ENCODE measurements at regions not wholly inside any gene's neighbourhood (a gene's known extent, or its start where the extent isn't known, plus 50 kb on each side); places are given as distances from the start of the nearest gene placed in this dataset.
"Not testable (repeated sequence)": the region's sequence is repeated elsewhere in the genome, so short reads cannot be mapped to it uniquely, and the experiment has no call there.

DNA sequence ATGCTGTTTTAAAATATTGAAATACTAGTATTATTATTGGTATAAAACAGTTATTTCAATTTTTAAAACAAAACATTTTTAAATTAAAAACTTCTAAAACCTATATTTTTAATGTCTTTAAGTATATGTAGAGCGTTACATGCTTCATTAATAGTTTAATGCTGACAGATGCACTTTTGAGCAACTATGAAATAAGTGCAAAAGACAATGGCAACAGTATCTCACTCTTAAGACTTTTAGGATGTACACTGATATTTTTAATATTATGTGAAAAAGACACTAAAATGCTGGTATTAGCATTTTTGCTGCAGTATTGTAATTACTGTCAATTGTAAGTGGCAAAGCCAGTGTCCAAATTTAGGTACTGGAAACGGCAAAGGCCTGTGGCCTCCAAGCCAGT lies 93.2 kb upstream of the NAA35 start:
- not testable (repeated sequence) for H3K27ac ChIP-seq (ENCODE audit: low read length); H3K9me3 ChIP-seq (ENCODE audit: insufficient read depth, low read depth, low read length); H3K4me3 ChIP-seq (ENCODE audit: low read length); H3K27me3 ChIP-seq (ENCODE audit: insufficient read depth, low read length); H3K4me1 ChIP-seq (ENCODE audit: insufficient read depth, low read length); H3K9ac ChIP-seq (ENCODE audit: low read depth, low read length)
- H3K36me3 ChIP-seq (ENCODE audit: insufficient read depth, low read depth, low read length) = peaks cover 13% of the 10 kb centered on the region; the same call in 1 of the 2 replicates

DNA sequence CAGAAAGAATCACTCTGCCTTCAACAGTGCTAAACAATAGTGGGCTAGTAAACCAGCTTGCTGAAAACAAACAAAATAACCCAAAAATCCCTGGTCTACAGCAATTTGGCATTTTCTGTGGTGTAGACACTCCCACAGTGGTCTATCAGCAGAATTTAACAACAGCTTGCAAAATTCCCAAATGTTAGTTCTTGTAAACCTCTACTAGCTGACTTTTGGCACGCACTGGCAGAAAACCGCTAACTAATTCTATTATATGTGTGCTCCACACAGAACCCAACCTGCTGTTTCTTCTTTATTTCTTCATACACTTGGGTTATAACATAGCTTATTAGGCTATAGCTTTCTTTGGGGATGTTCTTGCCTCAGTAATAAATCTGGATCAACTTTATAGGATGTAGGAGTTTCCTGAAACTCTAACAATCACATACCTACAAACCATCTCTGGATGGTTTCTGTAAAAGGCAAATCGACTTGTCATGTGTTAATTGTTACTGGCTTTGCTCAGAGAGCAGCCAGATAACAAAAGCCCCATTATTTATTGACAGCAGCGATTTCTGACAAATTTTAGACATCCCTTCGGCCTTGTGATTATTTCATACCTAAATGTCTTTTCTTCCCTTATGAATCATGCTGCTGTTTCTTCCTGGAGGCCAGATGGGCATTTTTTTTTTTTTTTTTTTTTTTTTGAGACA lies 82.7 kb upstream of the NAA35 start:
- Histone ChIP-seq H3K27ac (ENCODE audit: low read length) (no peak overlapping the region), H3K9me3 (ENCODE audit: insufficient read depth, low read depth, low read length) (no peaks in the 10 kb centered on the region), H3K4me1 (ENCODE audit: insufficient read depth, low read length) (peaks cover 15% of the 10 kb centered on the region; the same call in 1 of the 2 replicates), H3K36me3 (ENCODE audit: insufficient read depth, low read depth, low read length) (no peaks in the 10 kb centered on the region), H3K27me3 (ENCODE audit: insufficient read depth, low read length) (no peaks in the 10 kb centered on the region), H3K9ac (ENCODE audit: low read depth, low read length) (no peak overlapping the region), H3K4me3 (ENCODE audit: low read length) (no peak overlapping the region)

DNA sequence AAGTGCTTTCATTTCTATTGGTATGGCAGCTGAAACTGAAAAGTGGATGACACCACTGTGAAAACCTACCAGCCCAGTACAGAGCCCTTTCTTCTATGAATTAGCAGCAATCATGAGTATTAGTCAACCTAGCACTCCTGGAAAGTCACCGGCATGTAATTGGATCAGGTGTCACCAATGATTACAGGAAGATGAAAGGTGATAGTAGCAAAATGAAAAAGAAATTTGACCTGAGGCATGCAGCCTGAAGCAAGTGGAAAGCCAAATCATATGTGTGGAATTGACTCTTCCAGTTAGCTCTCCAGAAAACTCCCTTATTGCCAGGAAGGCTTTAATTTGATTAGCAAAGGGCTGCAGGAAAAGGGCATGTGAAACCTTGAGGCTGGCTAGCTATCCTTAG lies 81.2 kb upstream of the NAA35 start:
- Histone ChIP-seq H3K36me3 (ENCODE audit: insufficient read depth, low read depth, low read length) (no peaks in the 10 kb centered on the region), H3K9ac (ENCODE audit: low read depth, low read length) (no peak overlapping the region), H3K4me3 (ENCODE audit: low read length) (no peak overlapping the region), H3K27me3 (ENCODE audit: insufficient read depth, low read length) (no peaks in the 10 kb centered on the region), H3K27ac (ENCODE audit: low read length) (no peak overlapping the region), H3K9me3 (ENCODE audit: insufficient read depth, low read depth, low read length) (no peaks in the 10 kb centered on the region), H3K4me1 (ENCODE audit: insufficient read depth, low read length) (peaks cover 15% of the 10 kb centered on the region; the same call in 1 of the 2 replicates)

DNA sequence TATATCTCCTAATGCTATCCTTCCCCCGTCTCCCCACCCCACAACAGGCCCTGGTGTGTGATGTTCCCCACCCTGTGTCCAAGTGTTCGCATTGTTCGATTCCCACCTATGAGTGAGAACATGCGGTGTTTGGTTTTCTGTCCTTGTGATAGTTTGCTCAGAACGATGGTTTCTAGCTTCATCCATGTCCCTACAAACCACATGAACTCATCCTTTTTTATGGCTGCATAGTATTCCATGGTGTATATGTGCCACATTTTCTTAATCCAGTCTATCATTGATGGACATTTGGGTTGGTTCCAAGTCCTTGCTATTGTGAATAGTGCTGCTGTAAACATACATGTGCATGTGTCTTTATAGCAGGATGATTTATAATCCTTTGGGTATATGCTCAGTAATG lies 79.1 kb upstream of the NAA35 start:
- H3K27me3 ChIP-seq (ENCODE audit: insufficient read depth, low read length); H3K9ac ChIP-seq (ENCODE audit: low read depth, low read length); H3K36me3 ChIP-seq (ENCODE audit: insufficient read depth, low read depth, low read length); H3K4me3 ChIP-seq (ENCODE audit: low read length); H3K9me3 ChIP-seq (ENCODE audit: insufficient read depth, low read depth, low read length); H3K27ac ChIP-seq (ENCODE audit: low read length): not testable (repeated sequence)
- H3K4me1 ChIP-seq (ENCODE audit: insufficient read depth, low read length) = peaks cover 15% of the 10 kb centered on the region; the same call in 1 of the 2 replicates

DNA sequence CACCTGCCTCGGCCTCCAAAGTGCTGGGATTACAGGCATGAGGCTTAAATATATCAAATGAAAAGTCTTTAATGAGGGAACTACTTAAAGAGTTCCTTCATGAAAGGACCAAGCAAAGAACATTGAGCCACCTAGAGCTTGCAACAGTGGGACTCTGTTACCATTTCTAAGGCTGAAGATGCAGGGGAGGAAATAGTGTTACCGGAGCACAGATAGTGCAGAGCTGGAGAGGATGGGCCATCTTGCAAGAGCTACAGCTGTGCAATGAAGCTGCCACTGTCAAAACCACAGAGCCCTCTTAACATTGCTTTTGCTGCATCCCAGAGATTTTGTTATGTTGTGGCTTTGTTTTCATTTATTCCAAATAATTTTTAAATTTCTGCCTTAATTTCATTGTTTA lies 77.1 kb upstream of the NAA35 start:
- Histone ChIP-seq H3K4me1 (ENCODE audit: insufficient read depth, low read length) (peaks cover 15% of the 10 kb centered on the region; the same call in 1 of the 2 replicates), H3K27me3 (ENCODE audit: insufficient read depth, low read length) (no peaks in the 10 kb centered on the region), H3K27ac (ENCODE audit: low read length) (no peak overlapping the region), H3K9ac (ENCODE audit: low read depth, low read length) (no peak overlapping the region), H3K4me3 (ENCODE audit: low read length) (no peak overlapping the region), H3K36me3 (ENCODE audit: insufficient read depth, low read depth, low read length) (no peaks in the 10 kb centered on the region), H3K9me3 (ENCODE audit: insufficient read depth, low read depth, low read length) (no peaks in the 10 kb centered on the region)

DNA sequence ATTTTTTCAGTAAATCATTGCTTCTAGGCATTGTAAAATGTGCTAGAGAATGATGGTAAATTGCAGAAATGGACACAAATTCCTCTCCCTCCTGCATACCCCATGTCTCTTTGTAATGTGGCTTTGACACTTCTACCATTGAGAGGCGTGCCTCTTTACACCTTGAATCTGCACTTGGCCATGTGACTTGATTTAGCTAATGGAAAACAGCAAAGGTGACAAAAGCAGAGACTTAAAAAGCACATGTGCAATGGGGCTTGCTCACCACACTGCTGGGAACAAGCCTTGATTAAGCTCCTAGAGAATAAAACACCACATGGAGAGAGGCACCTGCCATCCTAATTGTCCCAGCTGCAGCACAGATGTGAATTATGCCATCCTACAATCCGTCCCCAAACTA lies 69.9 kb upstream of the NAA35 start:
- H3K27ac ChIP-seq (ENCODE audit: low read length) = no peak overlapping the region
- no peak overlapping the region for H3K4me3 ChIP-seq (ENCODE audit: low read length)
- no peaks in the 10 kb centered on the region for H3K9me3 ChIP-seq (ENCODE audit: insufficient read depth, low read depth, low read length)
- no peaks in the 10 kb centered on the region for H3K27me3 ChIP-seq (ENCODE audit: insufficient read depth, low read length)
- H3K4me1 ChIP-seq (ENCODE audit: insufficient read depth, low read length) = peaks cover 6% of the 10 kb centered on the region; the same call in 1 of the 2 replicates
- no peaks in the 10 kb centered on the region for H3K36me3 ChIP-seq (ENCODE audit: insufficient read depth, low read depth, low read length)
- no peak overlapping the region for H3K9ac ChIP-seq (ENCODE audit: low read depth, low read length)

DNA sequence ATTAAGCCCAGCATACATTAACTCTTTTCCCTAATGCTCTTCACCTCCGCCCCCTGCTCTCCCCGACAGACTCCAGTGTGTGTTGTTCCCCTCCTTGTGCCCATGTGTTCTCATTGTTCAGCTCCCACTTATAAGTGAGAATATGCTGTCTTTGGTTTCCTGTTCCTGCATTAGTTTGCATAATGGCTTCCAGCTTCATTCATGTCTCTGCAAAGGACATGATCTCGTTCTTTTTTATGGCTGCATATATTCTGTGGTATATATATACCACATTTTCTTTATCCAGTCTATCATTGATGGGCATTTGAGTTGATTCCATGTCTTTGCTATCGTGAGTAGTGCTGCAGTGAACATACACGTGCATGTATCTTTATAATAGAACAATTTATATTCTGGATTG lies 69.3 kb upstream of the NAA35 start:
- not testable (repeated sequence) for H3K9me3 ChIP-seq (ENCODE audit: insufficient read depth, low read depth, low read length); H3K27me3 ChIP-seq (ENCODE audit: insufficient read depth, low read length); H3K4me3 ChIP-seq (ENCODE audit: low read length); H3K4me1 ChIP-seq (ENCODE audit: insufficient read depth, low read length); H3K27ac ChIP-seq (ENCODE audit: low read length); H3K9ac ChIP-seq (ENCODE audit: low read depth, low read length); H3K36me3 ChIP-seq (ENCODE audit: insufficient read depth, low read depth, low read length)

DNA sequence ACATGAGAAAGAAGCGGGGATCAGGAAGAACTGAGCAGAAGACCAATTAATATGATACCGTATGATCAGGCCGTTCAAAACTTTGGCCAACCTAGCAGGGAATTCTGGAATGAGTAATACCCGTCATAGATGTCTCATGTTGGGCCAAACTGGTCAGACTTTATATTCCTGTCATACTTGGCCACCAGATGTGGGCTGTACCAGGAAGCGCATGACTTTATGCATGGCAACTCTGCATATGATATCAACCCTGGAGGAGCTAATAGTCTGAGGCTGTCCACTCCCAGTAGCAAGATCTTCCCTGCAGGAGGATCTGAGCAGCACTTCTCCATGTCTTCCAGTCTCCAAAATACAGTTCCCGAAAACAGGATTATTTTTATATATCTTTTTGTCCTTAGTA lies 68.5 kb upstream of the NAA35 start:
- Histone ChIP-seq H3K36me3 (ENCODE audit: insufficient read depth, low read depth, low read length) (no peaks in the 10 kb centered on the region), H3K4me1 (ENCODE audit: insufficient read depth, low read length) (peaks cover 6% of the 10 kb centered on the region; the same call in 1 of the 2 replicates), H3K27me3 (ENCODE audit: insufficient read depth, low read length) (no peaks in the 10 kb centered on the region)

DNA sequence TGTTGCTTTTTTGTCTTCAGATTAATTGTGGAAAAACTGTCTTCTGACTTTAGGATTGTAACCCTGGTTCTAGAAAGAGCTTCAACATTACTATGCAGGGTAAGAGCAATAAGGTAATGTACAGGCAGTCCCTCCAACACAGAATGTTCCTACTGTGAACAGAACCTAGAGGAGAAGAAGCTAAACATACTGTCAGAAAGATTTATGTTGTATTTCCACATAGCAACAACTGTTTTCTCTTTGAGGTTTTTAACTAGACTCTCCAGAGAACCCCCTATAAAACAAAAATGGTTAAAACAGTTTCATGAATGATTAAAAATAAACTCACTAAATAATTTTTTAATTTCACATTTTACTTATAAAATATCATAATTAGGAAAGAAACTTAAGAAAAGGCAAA lies 64.3 kb upstream of the NAA35 start:
- H3K36me3 ChIP-seq (ENCODE audit: insufficient read depth, low read depth, low read length) = no peaks in the 10 kb centered on the region
- H3K9me3 ChIP-seq (ENCODE audit: insufficient read depth, low read depth, low read length) = peaks cover 6% of the 10 kb centered on the region; the same call in 1 of the 2 replicates
- H3K9ac ChIP-seq (ENCODE audit: low read depth, low read length) = no peak overlapping the region
- no peak overlapping the region for H3K27ac ChIP-seq (ENCODE audit: low read length)
- peaks cover 13% of the 10 kb centered on the region for H3K4me1 ChIP-seq (ENCODE audit: insufficient read depth, low read length)
- no peaks in the 10 kb centered on the region for H3K27me3 ChIP-seq (ENCODE audit: insufficient read depth, low read length)
- H3K4me3 ChIP-seq (ENCODE audit: low read length) = no peak overlapping the region

More for the DNA sequence above, 68.5 kb upstream of the NAA35 start:
- Histone ChIP-seq H3K9ac (ENCODE audit: low read depth, low read length) (no peak overlapping the region), H3K4me3 (ENCODE audit: low read length) (no peak overlapping the region), H3K9me3 (ENCODE audit: insufficient read depth, low read depth, low read length) (no peaks in the 10 kb centered on the region), H3K27ac (ENCODE audit: low read length) (no peak overlapping the region)

DNA sequence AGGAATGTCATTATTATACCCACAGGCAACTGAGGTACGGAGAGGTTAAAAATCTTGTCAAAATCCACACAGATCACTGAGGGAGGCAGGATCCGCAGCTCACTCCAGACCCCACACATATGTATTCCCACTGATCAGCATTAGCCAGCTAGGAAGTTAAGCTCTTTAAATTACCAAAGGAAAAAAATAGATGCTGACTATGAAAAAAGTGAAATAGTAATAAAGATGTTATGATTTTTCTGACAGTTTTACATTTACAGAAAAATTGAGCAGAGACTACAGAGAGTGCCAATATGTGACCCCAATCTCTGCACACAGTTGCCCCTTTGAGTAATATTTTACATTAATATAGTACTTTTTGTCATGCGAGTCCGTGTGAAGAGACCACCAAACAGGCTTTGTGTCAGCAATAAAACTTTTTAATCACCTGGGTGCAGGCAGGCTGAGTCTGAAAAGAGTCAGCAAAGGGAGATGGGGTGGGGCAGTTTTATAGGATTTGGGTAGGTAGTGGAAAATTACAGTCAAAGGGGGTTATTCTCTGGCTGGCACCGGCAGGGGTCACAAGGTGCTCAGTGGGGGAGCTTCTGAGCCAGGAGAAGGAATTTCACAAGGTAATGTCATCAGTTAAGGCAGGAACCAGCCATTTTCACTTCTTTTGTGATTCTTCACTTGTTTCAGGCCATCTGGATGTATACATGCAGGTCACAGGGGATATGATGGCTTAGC lies 61.9 kb upstream of the NAA35 start:
- 0 out of 2 replicates have a peak overlapping the region, but pooled peaks have one; percentile 20 for H3K4me3 ChIP-seq (ENCODE audit: low read length)
- not testable (repeated sequence) for H3K36me3 ChIP-seq (ENCODE audit: insufficient read depth, low read depth, low read length); H3K27me3 ChIP-seq (ENCODE audit: insufficient read depth, low read length)
- peak overlapping the region; percentile 39 for H3K27ac ChIP-seq (ENCODE audit: low read length)
- peaks cover 10% of the 10 kb centered on the region; the same call in 1 of the 2 replicates for H3K9me3 ChIP-seq (ENCODE audit: insufficient read depth, low read depth, low read length)
- H3K4me1 ChIP-seq (ENCODE audit: insufficient read depth, low read length) = peaks cover 11% of the 10 kb centered on the region; the same call in 1 of the 2 replicates
- H3K9ac ChIP-seq (ENCODE audit: low read depth, low read length) = peak overlapping the region; percentile 57; the same call in 1 of the 2 replicates

DNA sequence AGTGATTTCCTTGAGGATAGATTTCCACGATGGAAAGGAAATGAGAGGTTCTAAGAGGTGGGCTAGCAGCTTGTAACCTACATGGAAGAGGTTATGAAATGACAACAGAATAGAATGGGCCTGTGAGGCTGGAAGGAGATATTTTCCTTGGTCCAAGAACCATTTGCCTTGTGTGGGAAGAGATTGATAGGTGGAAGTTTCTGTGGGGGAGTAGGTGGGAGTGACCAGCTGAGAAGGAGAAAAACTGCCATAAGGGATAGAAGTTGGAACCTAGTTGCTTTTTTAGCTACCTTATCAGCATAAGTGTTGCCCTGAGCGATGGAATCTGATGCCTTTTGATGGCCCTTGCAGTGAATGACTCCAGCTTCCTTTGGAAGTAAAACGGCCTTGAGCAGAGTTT lies 60.4 kb upstream of the NAA35 start:
- not testable (repeated sequence) for H3K9ac ChIP-seq (ENCODE audit: low read depth, low read length); H3K36me3 ChIP-seq (ENCODE audit: insufficient read depth, low read depth, low read length); H3K27ac ChIP-seq (ENCODE audit: low read length); H3K27me3 ChIP-seq (ENCODE audit: insufficient read depth, low read length); H3K4me3 ChIP-seq (ENCODE audit: low read length)
- Histone ChIP-seq H3K9me3 (ENCODE audit: insufficient read depth, low read depth, low read length) (peaks cover 13% of the 10 kb centered on the region; the same call in 1 of the 2 replicates), H3K4me1 (ENCODE audit: insufficient read depth, low read length) (peaks cover 11% of the 10 kb centered on the region; the same call in 1 of the 2 replicates)

DNA sequence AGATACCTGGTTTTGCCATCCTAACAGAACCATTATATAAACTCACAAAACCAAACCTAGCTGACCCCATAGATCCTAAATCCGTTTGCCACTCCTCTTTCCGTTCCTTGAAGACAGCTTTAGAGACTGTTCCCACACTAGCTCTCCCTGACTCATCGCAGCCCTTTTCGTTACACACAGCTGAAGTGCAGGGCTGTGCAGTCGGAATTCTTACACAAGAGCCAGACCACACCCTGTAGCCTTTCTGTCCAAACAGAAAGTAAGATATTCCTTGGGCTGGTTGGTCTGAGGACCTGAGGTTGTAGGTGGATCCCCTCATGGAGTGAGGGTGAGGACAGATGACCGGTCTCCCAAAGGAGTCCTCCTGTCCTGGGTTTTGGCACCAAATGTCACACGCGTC lies 56.7 kb upstream of the NAA35 start:
- Histone ChIP-seq H3K4me3 (ENCODE audit: low read length) (no peak overlapping the region), H3K4me1 (ENCODE audit: insufficient read depth, low read length) (peaks cover 5% of the 10 kb centered on the region; the same call in 1 of the 2 replicates), H3K9me3 (ENCODE audit: insufficient read depth, low read depth, low read length) (peaks cover 13% of the 10 kb centered on the region; the same call in 1 of the 2 replicates), H3K36me3 (ENCODE audit: insufficient read depth, low read depth, low read length) (no peaks in the 10 kb centered on the region), H3K27ac (ENCODE audit: low read length) (no peak overlapping the region), H3K27me3 (ENCODE audit: insufficient read depth, low read length) (no peaks in the 10 kb centered on the region), H3K9ac (ENCODE audit: low read depth, low read length) (no peak overlapping the region)

Data from iPS-20b (cell line).